EL (cell line): ENCODE measurements at regions not wholly inside any gene's neighbourhood (a gene's known extent, or its start where the extent isn't known, plus 50 kb on each side); places are given as distances from the start of the nearest gene placed in this dataset.
"Not testable (repeated sequence)": the region's sequence is repeated elsewhere in the genome, so short reads cannot be mapped to it uniquely, and the experiment has no call there.

ENCODE experiments used
- DNase-seq: peaks from one replicate; pipeline ENCODE4 v3.0.0-alpha.2; 2016

GRCh38 chr13:24618011-24618955 lies 61.9 kb upstream of the ATP12A start:
- DNase-seq, result no peak

GRCh38 chr13:24619282-24619681 lies 60.9 kb upstream of the ATP12A start:
- DNase-seq, result no peak

GRCh38 chr13:24622481-24623148 lies 57.6 kb upstream of the ATP12A start:
- not testable (repeated sequence) for DNase-seq

- DNase-seq, result no peak
Measured at GRCh38 chr13:24623149-24623665, 57.0 kb upstream of the ATP12A start.

- DNase-seq, result no peak
Measured at GRCh38 chr13:24624363-24624762, 55.8 kb upstream of the ATP12A start.

- DNase-seq, result no peak
Measured at GRCh38 chr13:24624801-24625231, 55.4 kb upstream of the ATP12A start.

GRCh38 chr13:24625331-24625731 lies 54.9 kb upstream of the ATP12A start:
- no peak for DNase-seq

- DNase-seq, result no peak
Measured at GRCh38 chr13:24625870-24626849, 54.0 kb upstream of the ATP12A start.

- DNase-seq, result peak; percentile 21
Measured at GRCh38 chr13:24627090-24627714, 53.0 kb upstream of the ATP12A start.

- no peak for DNase-seq
Measured at GRCh38 chr13:24627946-24628345, 52.3 kb upstream of the ATP12A start.

GRCh38 chr13:24629320-24629719 lies 50.9 kb upstream of the ATP12A start:
- no peak for DNase-seq

GRCh38 chr13:24630121-24630520 lies 50.1 kb upstream of the ATP12A start:
- no peak for DNase-seq
